ENCODE measurements at regions not wholly inside any gene's neighbourhood (a gene's known extent, or its start where the extent isn't known, plus 50 kb on each side); places are given as distances from the start of the nearest gene placed in this dataset.

DNA sequence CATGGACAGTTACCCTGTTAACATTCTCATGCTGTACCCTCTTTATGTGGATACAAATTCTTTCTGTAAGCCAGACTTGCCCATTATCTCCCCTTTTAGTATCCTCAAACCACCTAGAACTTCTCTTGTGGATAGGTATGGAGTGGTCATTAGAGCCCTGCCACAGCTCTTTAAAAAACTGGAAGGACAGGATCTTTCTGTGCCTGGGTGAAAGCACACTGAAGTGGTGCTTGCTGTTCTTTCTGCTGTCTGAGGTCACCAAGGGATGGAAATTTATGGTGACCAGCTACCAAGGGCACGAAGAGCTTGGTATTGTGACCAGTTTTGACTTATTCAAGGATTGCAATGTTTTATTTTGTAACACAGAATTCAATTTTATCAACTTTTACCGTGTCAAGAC lies 344.2 kb downstream of the CBLL2 start:
- Histone ChIP-seq H2AK5ac (ENCODE audit: insufficient read length, low read length) (no peak overlapping the region), H3K79me1 (ENCODE audit: insufficient read depth, low read depth, low read length, poor library complexity, severe bottlenecking) (no peaks in the 10 kb centered on the region), H3K9me3 (ENCODE audit: control insufficient read depth, low read depth, low read length) (no peaks in the 10 kb centered on the region), H3K27me3 (ENCODE audit: insufficient read depth, low read length) (no peaks in the 10 kb centered on the region), H2BK20ac (ENCODE audit: low read depth, low read length, poor library complexity, severe bottlenecking) (no peak overlapping the region), H4K5ac (ENCODE audit: insufficient read length, low read depth, low read length) (no peak overlapping the region), H3K56ac (ENCODE audit: insufficient read length, low read depth, low read length) (no peak overlapping the region), H3T11ph (ENCODE audit: low read length) (no peak overlapping the region), H3K23ac (ENCODE audit: insufficient read length, low read depth, low read length) (no peak overlapping the region), H4K20me1 (ENCODE audit: control insufficient read depth, insufficient read depth, insufficient read length) (no peaks in the 10 kb centered on the region), H4K8ac (replicated peaks; ENCODE audit: insufficient read length, low read depth, low read length) (no peak overlapping the region), H3K18ac (ENCODE audit: insufficient read length, low read depth, low read length) (no peak overlapping the region), H4K91ac (ENCODE audit: insufficient read length, low read depth, low read length) (no peak overlapping the region), H2BK5ac (ENCODE audit: insufficient read length, low read length) (no peak overlapping the region), H3K23me2 (ENCODE audit: insufficient read length, low read depth, low read length, poor library complexity, severe bottlenecking) (no peaks in the 10 kb centered on the region), H2BK15ac (ENCODE audit: low read depth, low read length) (no peak overlapping the region), H3K4ac (ENCODE audit: low read depth, low read length) (no peak overlapping the region), H3K14ac (ENCODE audit: insufficient read depth, low read length) (no peak overlapping the region), H2BK12ac (ENCODE audit: insufficient read length, low read depth, low read length) (no peak overlapping the region), H3K79me2 (ENCODE audit: insufficient read depth, low read length) (no peaks in the 10 kb centered on the region), H2BK120ac (ENCODE audit: low read depth, low read length, poor library complexity, severe bottlenecking) (no peak overlapping the region), H2AFZ (ENCODE audit: low read length) (no peak overlapping the region), H3K4me2 (ENCODE audit: insufficient read depth, insufficient read length, low read length) (no peak overlapping the region), H3K4me1 (ENCODE audit: insufficient read depth, low read length) (no peaks in the 10 kb centered on the region), H3K27ac (ENCODE audit: insufficient read length, low read depth, low read length) (no peak overlapping the region), H3K9ac (ENCODE audit: extremely low read depth, insufficient read length, low read length) (no peak overlapping the region)
- Mint-ChIP-seq H3K4me1 (no peaks in the 10 kb centered on the region), H3K27me3 (ENCODE audit: low read depth) (no peaks in the 10 kb centered on the region), H3K9me3 (peaks cover 8 to 30% of the 10 kb centered on the region in 2 experiments; a peak in 4 of 5 replicates), H3K4me3 (no peak overlapping the region), H3K27ac (no peak overlapping the region), H3K36me3 (ENCODE audit: insufficient read depth in 1 of 3, low read depth in 3 of 3) (peaks cover 0 to 2% (median 0%) of the 10 kb centered on the region in 3 experiments; a peak in 1 of 7 replicates)
- WGBS (ENCODE audit: extremely low coverage, insufficient read length, low lambda C conversion rate) = no CpG with 5 or more reads among the region's 2 CpGs
- no peak for DNase-seq
- TF ChIP-seq, protein P1, sequence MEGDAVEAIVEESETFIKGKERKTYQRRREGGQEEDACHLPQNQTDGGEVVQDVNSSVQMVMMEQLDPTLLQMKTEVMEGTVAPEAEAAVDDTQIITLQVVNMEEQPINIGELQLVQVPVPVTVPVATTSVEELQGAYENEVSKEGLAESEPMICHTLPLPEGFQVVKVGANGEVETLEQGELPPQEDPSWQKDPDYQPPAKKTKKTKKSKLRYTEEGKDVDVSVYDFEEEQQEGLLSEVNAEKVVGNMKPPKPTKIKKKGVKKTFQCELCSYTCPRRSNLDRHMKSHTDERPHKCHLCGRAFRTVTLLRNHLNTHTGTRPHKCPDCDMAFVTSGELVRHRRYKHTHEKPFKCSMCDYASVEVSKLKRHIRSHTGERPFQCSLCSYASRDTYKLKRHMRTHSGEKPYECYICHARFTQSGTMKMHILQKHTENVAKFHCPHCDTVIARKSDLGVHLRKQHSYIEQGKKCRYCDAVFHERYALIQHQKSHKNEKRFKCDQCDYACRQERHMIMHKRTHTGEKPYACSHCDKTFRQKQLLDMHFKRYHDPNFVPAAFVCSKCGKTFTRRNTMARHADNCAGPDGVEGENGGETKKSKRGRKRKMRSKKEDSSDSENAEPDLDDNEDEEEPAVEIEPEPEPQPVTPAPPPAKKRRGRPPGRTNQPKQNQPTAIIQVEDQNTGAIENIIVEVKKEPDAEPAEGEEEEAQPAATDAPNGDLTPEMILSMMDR (conservative IDR thresholded peaks at IDR 0.05) = no peak
